GM20000 (cell line): ENCODE measurements at regions not wholly inside any gene's neighbourhood (a gene's known extent, or its start where the extent isn't known, plus 50 kb on each side); places are given as distances from the start of the nearest gene placed in this dataset.
"Not testable (repeated sequence)": the region's sequence is repeated elsewhere in the genome, so short reads cannot be mapped to it uniquely, and the experiment has no call there.

Experiments
- DNase-seq: peaks from one replicate; pipeline ENCODE4 v3.0.0; 2012; ENCODE audit warnings: low spot score
- CTCF ChIP-seq: IDR thresholded peaks from 2 replicates; pipeline ENCODE4 v1.5.1; 2012; ENCODE audit warnings: mild to moderate bottlenecking, control low read depth; ENCODE audit errors: extremely low read depth, missing control alignments

DNA sequence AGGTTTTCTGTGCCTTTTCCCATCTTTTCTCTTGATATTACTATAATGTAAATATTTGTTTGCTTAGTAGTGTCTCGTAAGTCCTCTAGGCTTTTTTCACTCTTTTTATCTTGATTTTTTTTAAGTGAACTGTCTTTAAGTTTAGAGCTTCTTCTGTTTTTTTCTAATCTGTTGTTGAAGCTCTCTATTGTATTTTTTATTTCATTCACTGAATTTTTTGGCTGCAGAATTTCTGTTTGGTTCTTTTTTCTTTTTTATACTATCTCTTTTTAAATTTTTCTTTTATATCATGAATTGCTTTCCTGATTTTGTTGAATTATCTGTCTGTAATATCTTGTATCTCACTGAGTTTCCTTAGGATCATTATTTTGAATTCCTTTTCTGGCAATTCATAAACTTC lies 331.8 kb upstream of the RBMS1 start:
- TF ChIP-seq CTCF = no peak

GRCh38 chr2:160826496-160826895 lies 332.9 kb upstream of the RBMS1 start:
- no peak for DNase-seq
- TF ChIP-seq CTCF = no peak

More for the DNA sequence above, 331.8 kb upstream of the RBMS1 start:
- DNase-seq = no peak

DNA sequence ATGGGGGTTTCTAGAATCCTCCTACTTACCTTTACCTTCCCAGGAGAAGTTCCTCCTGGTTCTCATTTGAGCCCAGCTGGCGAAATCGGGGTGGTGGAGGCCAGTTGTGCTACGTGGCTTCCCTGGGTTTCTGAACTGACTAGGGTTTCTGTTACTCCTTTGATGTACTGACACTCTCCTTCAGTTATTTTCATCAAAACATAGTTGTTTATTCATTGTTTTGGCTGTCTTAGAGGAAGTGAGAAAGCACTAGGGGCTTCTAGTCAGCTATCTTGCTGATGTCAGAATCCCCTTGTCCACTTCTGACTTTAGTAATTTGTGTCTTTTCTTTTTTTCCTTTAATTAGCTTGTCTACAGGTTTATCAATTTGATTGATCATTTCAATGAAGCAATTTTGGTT lies 332.2 kb upstream of the TANK start:
- TF ChIP-seq CTCF = no peak
- no peak for DNase-seq

- not testable (repeated sequence) for DNase-seq
Observed at GRCh38 chr2:160832381-160832780, 327.8 kb upstream of the TANK start.

- TF ChIP-seq CTCF = no peak
Observed at GRCh38 chr2:160835166-160835565, 325.1 kb upstream of the TANK start.

DNA sequence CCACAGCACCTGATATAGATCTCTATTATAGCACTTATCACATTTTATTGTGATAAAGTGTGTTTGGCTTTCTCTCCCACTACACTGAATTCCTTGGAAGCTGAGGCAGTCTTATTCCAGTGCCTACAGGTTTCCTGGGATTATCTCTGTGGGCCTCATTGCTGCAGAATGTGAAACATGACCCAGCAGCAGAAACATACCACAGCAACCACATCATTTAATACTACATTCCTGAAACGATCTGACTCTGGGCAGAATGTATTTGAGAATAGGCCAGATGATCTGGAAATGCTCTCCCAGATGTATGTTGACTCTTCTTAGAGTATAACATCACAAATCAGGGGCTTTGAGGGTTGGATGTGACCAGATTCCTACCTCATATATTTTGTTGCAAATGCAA lies 323.5 kb upstream of the TANK start:
- no peak for TF ChIP-seq CTCF
- no peak for DNase-seq

More at GRCh38 chr2:160835166-160835565, 325.1 kb upstream of the TANK start:
- DNase-seq = no peak

DNA sequence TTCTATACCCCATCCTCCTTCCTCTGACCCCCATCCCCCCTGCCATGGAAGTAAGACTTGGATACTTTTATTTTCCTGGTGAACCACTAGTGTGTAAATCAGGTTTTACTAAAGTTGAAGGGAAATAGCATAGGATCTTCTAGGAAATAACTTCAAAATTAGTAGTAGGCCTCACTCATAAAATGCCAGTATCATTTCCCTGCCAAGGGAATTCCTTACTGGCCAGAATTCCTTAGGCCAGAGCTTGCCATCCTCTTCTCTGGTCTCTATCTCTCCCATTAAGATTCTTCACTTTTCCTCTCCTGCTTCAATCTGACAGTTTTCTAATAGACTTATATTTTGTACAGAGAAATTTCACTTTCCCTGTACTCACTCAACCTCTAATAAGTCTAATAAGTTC lies 322.8 kb upstream of the TANK start:
- no peak for DNase-seq
- TF ChIP-seq CTCF = no peak

DNA sequence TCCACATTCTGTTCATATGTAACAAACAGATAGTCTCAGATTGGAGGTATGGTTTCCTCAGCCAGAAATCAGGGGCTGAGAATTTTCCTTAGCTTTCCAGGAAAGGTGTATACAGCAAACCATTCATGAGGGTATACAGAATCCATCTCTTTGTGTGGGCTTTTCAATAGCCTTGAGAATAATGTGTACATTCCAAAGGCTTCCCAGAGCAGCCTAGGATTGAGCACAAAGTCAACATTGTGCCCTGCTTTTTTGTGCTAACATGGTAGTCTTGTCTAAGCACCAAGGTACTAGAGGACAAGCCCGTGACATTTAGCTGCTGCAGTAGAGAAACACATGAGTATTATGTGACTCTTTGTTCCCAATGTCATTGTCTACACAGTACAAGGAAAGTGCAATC lies 322.1 kb upstream of the TANK start:
- TF ChIP-seq CTCF = no peak
- no peak for DNase-seq
